Activated CD4-positive, CD25-positive, alpha-beta regulatory T cell (primary cell): ENCODE measurements at regions not wholly inside any gene's neighbourhood (a gene's known extent, or its start where the extent isn't known, plus 50 kb on each side); places are given as distances from the start of the nearest gene placed in this dataset.

Experiments used
- DNase-seq, 4 experiments: peaks; one replicate each; lab custom pipeline; 2025; lab: John Stamatoyannopoulos, UW

- no peak for DNase-seq
Measured at GRCh38 chr1:42034426-42034825, 115.7 kb upstream of the HIVEP3 start.

- no peak for DNase-seq
Measured at GRCh38 chr1:42033629-42034028, 114.9 kb upstream of the HIVEP3 start.

GRCh38 chr1:42017730-42018129 lies 99.0 kb upstream of the HIVEP3 start:
- DNase-seq = no peak

- DNase-seq = no peak
Measured at GRCh38 chr1:42017259-42017658, 98.5 kb upstream of the HIVEP3 start.

- DNase-seq = no peak
Measured at GRCh38 chr1:42014823-42015222, 96.1 kb upstream of the HIVEP3 start.

- DNase-seq = no peak
Measured at GRCh38 chr1:42013881-42014470, 95.3 kb upstream of the HIVEP3 start.

- DNase-seq = no peak
Measured at GRCh38 chr1:42012852-42013251, 94.1 kb upstream of the HIVEP3 start.

- DNase-seq = no peak
Measured at GRCh38 chr1:42010381-42010780, 91.7 kb upstream of the HIVEP3 start.

- no peak for DNase-seq
Measured at GRCh38 chr1:42008264-42008663, 89.5 kb upstream of the HIVEP3 start.

GRCh38 chr1:42006836-42007235 lies 88.1 kb upstream of the HIVEP3 start:
- no peak for DNase-seq

- no peak for DNase-seq
Measured at GRCh38 chr1:42006093-42006492, 87.4 kb upstream of the HIVEP3 start.

- no peak for DNase-seq
Measured at GRCh38 chr1:42005530-42005929, 86.8 kb upstream of the HIVEP3 start.

- DNase-seq = no peak
Measured at GRCh38 chr1:42004860-42005259, 86.1 kb upstream of the HIVEP3 start.

GRCh38 chr1:42004322-42004721 lies 85.6 kb upstream of the HIVEP3 start:
- no peak for DNase-seq

- no peak for DNase-seq
Measured at GRCh38 chr1:42003433-42003832, 84.7 kb upstream of the HIVEP3 start.

GRCh38 chr1:42002220-42002619 lies 83.5 kb upstream of the HIVEP3 start:
- no peak for DNase-seq

- DNase-seq = no peak
Measured at GRCh38 chr1:42000766-42001165, 82.0 kb upstream of the HIVEP3 start.

GRCh38 chr1:41999884-42000283 lies 81.2 kb upstream of the HIVEP3 start:
- DNase-seq = no peak

- DNase-seq = no peak
Measured at GRCh38 chr1:41998250-41998649, 79.5 kb upstream of the HIVEP3 start.

- DNase-seq = no peak
Measured at GRCh38 chr1:41997153-41997552, 78.4 kb upstream of the HIVEP3 start.

GRCh38 chr1:41995441-41996130 lies 76.9 kb upstream of the HIVEP3 start:
- no peak for DNase-seq

GRCh38 chr1:41994195-41994894 lies 75.6 kb upstream of the HIVEP3 start:
- no peak for DNase-seq

GRCh38 chr1:41983451-41983850 lies 64.7 kb upstream of the HIVEP3 start:
- no peak for DNase-seq
